ENCODE measurements at regions not wholly inside any gene's neighbourhood (a gene's known extent, or its start where the extent isn't known, plus 50 kb on each side); places are given as distances from the start of the nearest gene placed in this dataset.

DNA sequence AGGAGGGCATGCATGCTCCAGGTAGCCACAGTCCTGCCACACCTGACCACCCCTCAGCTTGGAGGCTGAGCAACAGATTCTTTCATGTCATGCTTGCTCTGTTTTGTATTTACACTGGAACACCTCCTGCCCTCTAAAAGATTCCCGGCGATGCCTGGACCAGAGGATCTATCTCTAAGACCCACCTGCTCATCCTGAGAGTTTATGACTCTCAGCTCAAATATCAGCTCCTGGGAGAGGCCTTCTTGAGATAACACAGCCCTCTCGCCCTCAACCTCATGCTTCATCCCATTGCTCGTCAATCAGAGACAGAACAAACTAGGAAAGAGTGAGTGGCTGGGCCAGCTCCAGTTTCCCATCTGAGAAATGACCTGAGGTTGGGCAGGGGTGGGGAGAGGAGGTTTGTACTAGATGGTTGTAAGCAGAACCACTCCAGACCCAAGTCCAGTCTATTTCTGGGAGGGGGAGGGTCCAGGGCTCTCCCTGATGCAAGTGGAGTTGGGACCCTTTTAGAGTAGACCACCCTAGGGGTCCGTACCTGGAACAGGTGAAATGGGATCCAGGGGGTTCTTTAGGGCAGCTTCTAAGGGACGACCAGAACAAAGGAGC is 524.5 kb downstream of the MATN1 start:
- no peak for TF ChIP-seq CTCF (IDR thresholded peaks at IDR 0.05)
- DNase-seq: no peak
- H3K36me3 Mint-ChIP-seq (ENCODE audit: low read depth): no peaks in the 10 kb centered on the region
- peaks cover 35% of the 10 kb centered on the region for H3K9me3 Mint-ChIP-seq
- no peaks in the 10 kb centered on the region for H3K4me1 Mint-ChIP-seq (ENCODE audit: low read depth)
- H3K27me3 Mint-ChIP-seq (ENCODE audit: insufficient read depth): peaks cover 9% of the 10 kb centered on the region
- no peak overlapping the region for H3K4me3 Mint-ChIP-seq
- H3K27ac Mint-ChIP-seq: no peak overlapping the region

- no peak for DNase-seq
- H3K4me1 Mint-ChIP-seq (ENCODE audit: low read depth): no peaks in the 10 kb centered on the region
- H3K9me3 Mint-ChIP-seq: peaks cover 35% of the 10 kb centered on the region
- peaks cover 9% of the 10 kb centered on the region for H3K27me3 Mint-ChIP-seq (ENCODE audit: insufficient read depth)
- H3K36me3 Mint-ChIP-seq (ENCODE audit: low read depth): no peaks in the 10 kb centered on the region
- H3K4me3 Mint-ChIP-seq: no peak overlapping the region
- TF ChIP-seq CTCF (IDR thresholded peaks at IDR 0.05): no peak
- no peak overlapping the region for H3K27ac Mint-ChIP-seq
These were observed 525.0 kb downstream of the MATN1 start for GRCh38 chr1:30198451-30198760.

GRCh38 chr1:30197639-30198450 is 525.5 kb downstream of the MATN1 start:
- Mint-ChIP-seq H3K36me3 (ENCODE audit: low read depth) (no peaks in the 10 kb centered on the region), H3K27me3 (ENCODE audit: insufficient read depth) (peaks cover 9% of the 10 kb centered on the region), H3K4me3 (no peak overlapping the region), H3K4me1 (ENCODE audit: low read depth) (no peaks in the 10 kb centered on the region), H3K27ac (no peak overlapping the region; the same call in 1 of the 2 replicates), H3K9me3 (peaks cover 35% of the 10 kb centered on the region)
- TF ChIP-seq CTCF (IDR thresholded peaks at IDR 0.05): no peak
- DNase-seq: no peak

- TF ChIP-seq CTCF (IDR thresholded peaks at IDR 0.05): no peak
- H3K27ac Mint-ChIP-seq: no peak overlapping the region
- H3K27me3 Mint-ChIP-seq (ENCODE audit: insufficient read depth): peaks cover 9% of the 10 kb centered on the region
- no peak overlapping the region for H3K4me3 Mint-ChIP-seq
- no peaks in the 10 kb centered on the region for H3K4me1 Mint-ChIP-seq (ENCODE audit: low read depth)
- no peak for DNase-seq
- peaks cover 37% of the 10 kb centered on the region for H3K9me3 Mint-ChIP-seq
- H3K36me3 Mint-ChIP-seq (ENCODE audit: low read depth): no peaks in the 10 kb centered on the region
These were observed 526.3 kb downstream of the MATN1 start for GRCh38 chr1:30196872-30197638.

GRCh38 chr1:30196457-30196856 is 526.9 kb downstream of the MATN1 start:
- H3K27ac Mint-ChIP-seq: no peak overlapping the region
- H3K36me3 Mint-ChIP-seq (ENCODE audit: low read depth): no peaks in the 10 kb centered on the region
- H3K27me3 Mint-ChIP-seq (ENCODE audit: insufficient read depth): peaks cover 9% of the 10 kb centered on the region
- no peaks in the 10 kb centered on the region for H3K4me1 Mint-ChIP-seq (ENCODE audit: low read depth)
- no peak overlapping the region for H3K4me3 Mint-ChIP-seq
- TF ChIP-seq CTCF (IDR thresholded peaks at IDR 0.05): no peak
- H3K9me3 Mint-ChIP-seq: peaks cover 38% of the 10 kb centered on the region
- no peak for DNase-seq

Data from HFFc6 (cell line).